Ovary (tissue), 7 donors: ENCODE measurements at regions not wholly inside any gene's neighbourhood (a gene's known extent, or its start where the extent isn't known, plus 50 kb on each side); places are given as distances from the start of the nearest gene placed in this dataset.

Experiments used
- DNase-seq, 5 donors: peaks; one replicate each; pipeline ENCODE4 v3.0.0-alpha.2; 2019 to 2020
- H3K27ac ChIP-seq, 2 donors: fragments of 200-600 bp; one replicate each; pipeline versions ENCODE4 v1.5.1 to v1.8.0; 2019 to 2022
- H3K27me3 ChIP-seq: fragments of 200-600 bp; one replicate; pipeline ENCODE4 v1.8.0; 2022
- H3K36me3 ChIP-seq: fragments of 200-600 bp; sonication (generic); one replicate; pipeline ENCODE4 v1.5.1; 2019
- H3K4me1 ChIP-seq: one replicate; pipeline ENCODE4 v1.8.1; 2013; ENCODE audit warnings: mild to moderate bottlenecking, moderate library complexity; ENCODE audit not compliant: insufficient read depth
- H3K4me3 ChIP-seq: fragments of 200-600 bp; sonication (generic); one replicate; pipeline ENCODE4 v1.5.1; 2017
- H3K9me3 ChIP-seq, 2 donors: fragments of 200-600 bp in 1 of 2; sonication (generic) in 1 of 2; one replicate each; pipeline versions ENCODE4 v1.5.1 to v1.8.1; 2013 to 2019; ENCODE audit warnings: mild to moderate bottlenecking in 1 of 2, moderate library complexity in 1 of 2
- CTCF ChIP-seq, 3 donors: fragments of 450-650 bp in 2 of 3; fragments of 200-600 bp in 1 of 3; IDR thresholded peaks; one replicate each; pipeline versions ENCODE4 v1.5.1 to v1.8.0; 2016 to 2022; ENCODE audit warnings: antibody characterized with exemption in 3 of 3, mild to moderate bottlenecking in 1 of 3
- EP300 ChIP-seq: sonication (generic); formaldehyde crosslinking; IDR thresholded peaks from one replicate; pipeline ENCODE4 v1.6.1; 2017; ENCODE audit warnings: antibody characterized with exemption
- POLR2A ChIP-seq: fragments of 450-650 bp; IDR thresholded peaks from one replicate; pipeline ENCODE4 v1.6.1; 2017; ENCODE audit warnings: antibody characterized with exemption, mild to moderate bottlenecking, moderate library complexity
- WGBS, 3 donors: extraction: QIAGEN DNeasy Blood & Tissue Kit in 1 of 3; methylation state at CpG; one replicate each; pipeline versions ENCODE4 v1.1.5 to v1.1.7; 2013 to 2017; 5-methylcytosine and 5-hydroxymethylcytosine counted together
- intact Hi-C, 4 donors: fragments of 100-400 bp; cut with DNase I; formaldehyde crosslinking; loops; one replicate each; pipeline versions ENCODE4 v1.11.0 to v1.15.1; 2022 to 2023
- donor health status: DM: no; HTN: no; CAD: no; lungs with moderate emphysema.
- donor health status: DM: no; HTN: no; CAD: no.
- donor health status: Bipolar disorder and iron deficiency.
- donor health status: DM: no; HTN: no; CAD: no.
- donor health status: DM: yes; HTN: yes; CAD: no.

GRCh38 chr14:71449316-71450055, 482.7 kb upstream of the RGS6 start:
- H3K9me3 ChIP-seq, result no peaks in the 10 kb centered on the region
- 90 to 94% (median 92%) methylated on average over 4 of the region's 4 CpGs for WGBS, 3 donors
- no peak for DNase-seq
- TF ChIP-seq CTCF (IDR thresholded peaks at IDR 0.05) (no peak), POLR2A (no peak), EP300 (no peak)
- no peaks in the 10 kb centered on the region for H3K27me3 ChIP-seq
- no peak overlapping the region for H3K27ac ChIP-seq
- H3K4me1 ChIP-seq, result peaks cover 4% of the 10 kb centered on the region
- H3K36me3 ChIP-seq, result no peaks in the 10 kb centered on the region
- no peak overlapping the region for H3K4me3 ChIP-seq
- intact Hi-C loops, result no loop called here

DNA sequence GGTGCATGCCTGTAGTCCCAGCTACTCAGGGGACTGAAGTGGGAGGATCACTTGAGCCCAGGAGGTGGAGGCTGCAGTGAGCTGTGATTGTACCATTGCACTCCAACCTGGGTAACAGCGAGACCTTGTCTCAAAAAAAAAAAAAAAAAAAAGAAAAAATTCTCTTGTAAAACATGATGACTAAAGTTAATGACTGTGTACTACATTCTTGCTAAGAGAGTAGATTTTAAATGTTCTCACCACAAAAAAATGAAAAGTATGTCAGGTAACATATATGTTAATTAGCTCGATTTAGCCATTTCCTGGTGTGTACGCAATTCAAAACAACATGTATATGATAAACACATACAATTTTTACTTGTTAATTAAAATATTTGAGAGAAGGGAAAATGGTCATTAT, 480.7 kb upstream of the RGS6 start:
- 97 to 98% (median 97%) methylated on average over 3 of the region's 3 CpGs for WGBS, 3 donors

DNA sequence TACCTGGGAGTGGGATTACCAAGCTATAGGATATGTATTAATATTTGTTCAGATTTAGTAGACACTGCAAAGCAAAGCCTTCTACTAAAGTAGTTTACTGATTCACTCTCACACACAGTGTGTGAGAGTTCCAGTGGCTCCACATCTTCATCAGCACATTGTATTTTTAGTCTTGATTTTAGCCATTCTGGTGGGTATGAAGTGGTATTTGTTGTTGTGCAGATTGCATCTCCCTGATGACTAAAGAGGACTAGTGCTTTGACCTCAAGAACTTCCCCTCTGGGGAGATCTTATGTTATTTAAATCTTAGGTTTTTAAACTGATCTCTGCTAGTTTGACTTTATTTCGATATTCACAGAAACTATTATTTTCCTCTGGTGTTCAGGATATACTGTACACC, 479.7 kb upstream of the RGS6 start:
- no peak overlapping the region for H3K27ac ChIP-seq
- no peaks in the 10 kb centered on the region for H3K27me3 ChIP-seq
- H3K36me3 ChIP-seq, result no peaks in the 10 kb centered on the region
- peaks cover 2% of the 10 kb centered on the region for H3K4me1 ChIP-seq
- TF ChIP-seq CTCF (IDR thresholded peaks at IDR 0.05) (no peak), POLR2A (no peak), EP300 (no peak)
- intact Hi-C loops, result no loop called here
- H3K4me3 ChIP-seq, result no peak overlapping the region
- no peak for DNase-seq
- WGBS, 3 donors, result 92 to 100% (median 96%) methylated on average over 1 of the region's 1 CpG
- no peaks in the 10 kb centered on the region for H3K9me3 ChIP-seq

More for the DNA sequence above, 480.7 kb upstream of the RGS6 start:
- no peaks in the 10 kb centered on the region for H3K36me3 ChIP-seq
- no peaks in the 10 kb centered on the region for H3K9me3 ChIP-seq
- H3K27me3 ChIP-seq, result no peaks in the 10 kb centered on the region
- H3K4me3 ChIP-seq, result no peak overlapping the region
- peaks cover 2% of the 10 kb centered on the region for H3K4me1 ChIP-seq
- no peak for TF ChIP-seq POLR2A
- no peak for TF ChIP-seq EP300
- no peak for TF ChIP-seq CTCF (IDR thresholded peaks at IDR 0.05)
- no peak for DNase-seq
- H3K27ac ChIP-seq, result no peak overlapping the region
- intact Hi-C loops, result no loop called here

- H3K36me3 ChIP-seq, result no peaks in the 10 kb centered on the region
- DNase-seq, result no peak
- no peak overlapping the region for H3K27ac ChIP-seq
- peaks cover 2% of the 10 kb centered on the region for H3K4me1 ChIP-seq
- no peak overlapping the region for H3K4me3 ChIP-seq
- no peaks in the 10 kb centered on the region for H3K9me3 ChIP-seq
- TF ChIP-seq POLR2A (no peak), EP300 (no peak)
- intact Hi-C loops, result no loop called here
- no peaks in the 10 kb centered on the region for H3K27me3 ChIP-seq
- 81 to 88% (median 85%) methylated on average over 3 of the region's 3 CpGs for WGBS, 3 donors
These were observed 479.2 kb upstream of the RGS6 start for GRCh38 chr14:71452987-71453386.

GRCh38 chr14:71454010-71454409, 478.2 kb upstream of the RGS6 start:
- H3K9me3 ChIP-seq, result no peaks in the 10 kb centered on the region
- no peak overlapping the region for H3K4me3 ChIP-seq
- TF ChIP-seq CTCF (IDR thresholded peaks at IDR 0.05), result no peak
- TF ChIP-seq POLR2A, result no peak
- DNase-seq, result no peak
- H3K27ac ChIP-seq, result no peak overlapping the region
- H3K36me3 ChIP-seq, result no peaks in the 10 kb centered on the region
- H3K4me1 ChIP-seq, result no peaks in the 10 kb centered on the region
- H3K27me3 ChIP-seq, result no peaks in the 10 kb centered on the region
- 48 to 97% (median 96%) methylated on average over 2 of the region's 2 CpGs for WGBS, 3 donors
- intact Hi-C loops, result no loop called here
